H1 (cell line): ENCODE measurements at regions not wholly inside any gene's neighbourhood (a gene's known extent, or its start where the extent isn't known, plus 50 kb on each side); places are given as distances from the start of the nearest gene placed in this dataset.

ENCODE experiments used
- CTCF ChIA-PET: fragments of 300-600 bp; sonication (Branson Sonifier 250); formaldehyde crosslinking; loops from one replicate; lab custom pipeline; 2021; ENCODE audit not compliant: partially characterized antibody; lab: Charles Lee
- POLR2A ChIA-PET: fragments of 300-600 bp; sonication (Branson Sonifier 250); formaldehyde crosslinking; loops from one replicate; lab custom pipeline; 2021; ENCODE audit warnings: inconsistent platforms; ENCODE audit not compliant: partially characterized antibody; lab: Charles Lee
- DNase-seq, 2 experiments: peaks; one replicate each; pipeline versions ENCODE4 v3.0.0 to v3.0.0-alpha.2; 2010 to 2022; ENCODE audit warnings: low spot score in 2 of 2, low read depth in 1 of 2, mixed read lengths in 1 of 2
- FAIRE-seq: peaks from 2 replicates; lab custom pipeline; 2011; peaks lifted over from hg19 to GRCh38; lab: Jason Lieb, UNC
- H2AFZ ChIP-seq: 2 replicates; pipeline ENCODE4 v1.8.1; 2012; ENCODE audit warnings: low read length, inconsistent platforms
- H2AK5ac ChIP-seq: 2 replicates; pipeline ENCODE4 v1.6.1; 2013; ENCODE audit warnings: low read depth, low read length
- H2BK120ac ChIP-seq: replicated peaks from 2 replicates; pipeline ENCODE3; 2013; ENCODE audit warnings: low read depth, low read length, inconsistent platforms
- H2BK12ac ChIP-seq: 2 replicates; pipeline ENCODE4 v1.6.1; 2013; ENCODE audit warnings: low read depth, low read length
- H2BK15ac ChIP-seq: 2 replicates; pipeline ENCODE4 v1.6.1; 2013; ENCODE audit warnings: low read length
- H2BK20ac ChIP-seq: 2 replicates; pipeline ENCODE4 v1.6.1; 2013; ENCODE audit warnings: low read length
- H2BK5ac ChIP-seq: 2 replicates; pipeline ENCODE4 v1.6.1; 2013; ENCODE audit warnings: low read depth, low read length
- H3K14ac ChIP-seq: 2 replicates; pipeline ENCODE4 v1.6.1; 2013; ENCODE audit warnings: inconsistent platforms; ENCODE audit not compliant: insufficient read length
- H3K18ac ChIP-seq: 2 replicates; pipeline ENCODE4 v1.6.1; 2013; ENCODE audit warnings: low read length; ENCODE audit errors: extremely low read depth
- H3K23ac ChIP-seq: 2 replicates; pipeline ENCODE4 v1.6.1; 2013; ENCODE audit warnings: inconsistent platforms; ENCODE audit not compliant: insufficient read length
- H3K23me2 ChIP-seq: 2 replicates; pipeline ENCODE4 v1.6.1; 2013; ENCODE audit warnings: low read depth, low read length
- H3K27ac ChIP-seq: 2 replicates; pipeline ENCODE4 v1.6.1; 2011; ENCODE audit warnings: low read depth, low read length, inconsistent platforms
- H3K27me3 ChIP-seq, 4 experiments: replicated peaks in 1 of 4; 1 replicate in 1 of 4; 2 replicates in 3 of 4; pipeline versions ENCODE4 v1.6.1 to v1.8.1; 2011 to 2013; ENCODE audit warnings: low read length in 3 of 4, mild to moderate bottlenecking in 3 of 4, inconsistent platforms in 2 of 4, mixed read lengths in 2 of 4, moderate library complexity in 1 of 4; ENCODE audit not compliant: control insufficient read depth in 3 of 4, insufficient read depth in 3 of 4; ENCODE audit errors: extremely low read depth in 1 of 4
- H3K36me3 ChIP-seq, 4 experiments: 2 replicates each; pipeline versions ENCODE4 v1.6.1 to v1.8.1; 2011 to 2013; ENCODE audit warnings: mild to moderate bottlenecking in 4 of 4, low read length in 3 of 4, moderate library complexity in 2 of 4, control low read depth in 1 of 4, inconsistent platforms in 1 of 4; ENCODE audit not compliant: insufficient read depth in 4 of 4, control insufficient read depth in 2 of 4
- H3K4ac ChIP-seq: replicated peaks from 2 replicates; pipeline ENCODE3; 2013; ENCODE audit warnings: low read length, low read depth, mixed read lengths, inconsistent platforms; ENCODE audit not compliant: insufficient read length
- H3K4me1 ChIP-seq, 4 experiments: replicated peaks in 1 of 4; 1 replicate in 1 of 4; 2 replicates in 3 of 4; pipeline versions ENCODE4 v1.6.1 to v1.8.1; 2011 to 2013; ENCODE audit warnings: low read length in 3 of 4, inconsistent platforms in 2 of 4, mixed read lengths in 1 of 4; ENCODE audit not compliant: insufficient read depth in 4 of 4, control insufficient read depth in 3 of 4
- H3K4me2 ChIP-seq, 2 experiments: 2 replicates each; pipeline versions ENCODE4 v1.6.1 to v1.8.1; 2011 to 2013; ENCODE audit warnings: low read depth in 2 of 2, low read length in 2 of 2, control low read depth in 1 of 2, inconsistent platforms in 1 of 2, mild to moderate bottlenecking in 1 of 2; ENCODE audit not compliant: insufficient read depth in 1 of 2
- H3K4me3 ChIP-seq, 4 experiments: fragments of 200-600, 300-600 bp in 1 of 4; sonication (generic), shearing (Covaris generic), sonication (Bioruptor Twin) in 1 of 4; 2 replicates each; pipeline versions ENCODE4 v1.5.1 to v1.8.1; 2011 to 2016; ENCODE audit warnings: low read length in 4 of 4, low read depth in 3 of 4, control low read depth in 2 of 4, inconsistent platforms in 2 of 4, mild to moderate bottlenecking in 2 of 4, mixed read lengths in 1 of 4, moderate library complexity in 1 of 4; ENCODE audit not compliant: insufficient read depth in 2 of 4; ENCODE audit errors: extremely low read depth in 1 of 4
- H3K56ac ChIP-seq: replicated peaks from 2 replicates; pipeline ENCODE3; 2013; ENCODE audit warnings: low read depth, mild to moderate bottlenecking, mixed read lengths, low read length, inconsistent platforms; ENCODE audit not compliant: insufficient read length
- H3K79me1 ChIP-seq: 2 replicates; pipeline ENCODE4 v1.6.1; 2013; ENCODE audit warnings: low read depth, low read length, control low read depth
- H3K79me2 ChIP-seq, 2 experiments: 2 replicates each; pipeline versions ENCODE4 v1.6.1 to v1.8.1; 2012 to 2013; ENCODE audit warnings: low read length in 2 of 2, mild to moderate bottlenecking in 2 of 2, inconsistent platforms in 1 of 2; ENCODE audit not compliant: insufficient read depth in 2 of 2, control insufficient read depth in 1 of 2
- H3K9ac ChIP-seq, 4 experiments: replicated peaks in 1 of 4; 1 replicate in 1 of 4; 2 replicates in 3 of 4; pipeline versions ENCODE4 v1.6.1 to v1.8.1; 2011 to 2013; ENCODE audit warnings: low read depth in 3 of 4, low read length in 3 of 4, control low read depth in 2 of 4, mild to moderate bottlenecking in 2 of 4, moderate library complexity in 2 of 4, inconsistent platforms in 1 of 4; ENCODE audit errors: extremely low read depth in 1 of 4
- H3K9me3 ChIP-seq, 2 experiments: 2 replicates each; pipeline versions ENCODE4 v1.6.1 to v1.8.1; 2012 to 2013; ENCODE audit warnings: mild to moderate bottlenecking in 2 of 2, moderate library complexity in 2 of 2, control low read depth in 1 of 2, inconsistent platforms in 1 of 2, low read depth in 1 of 2, low read length in 1 of 2, mixed read lengths in 1 of 2; ENCODE audit not compliant: insufficient read depth in 2 of 2
- H4K20me1 ChIP-seq, 2 experiments: replicated peaks in 1 of 2; 2 replicates each; pipeline versions ENCODE3 to v1.8.1; 2011 to 2013; ENCODE audit warnings: inconsistent platforms in 2 of 2, low read length in 2 of 2, mild to moderate bottlenecking in 1 of 2; ENCODE audit not compliant: insufficient read depth in 2 of 2, control insufficient read depth in 1 of 2
- H4K5ac ChIP-seq: 2 replicates; pipeline ENCODE4 v1.6.1; 2013; ENCODE audit warnings: low read length, low read depth, mixed read lengths, inconsistent platforms; ENCODE audit not compliant: insufficient read length
- H4K8ac ChIP-seq: 2 replicates; pipeline ENCODE4 v1.8.0; 2013; ENCODE audit warnings: mild to moderate bottlenecking, moderate library complexity, low read length, inconsistent platforms; ENCODE audit not compliant: insufficient read depth; ENCODE audit errors: extremely low read depth
- H4K91ac ChIP-seq: replicated peaks from 2 replicates; pipeline ENCODE3; 2013; ENCODE audit warnings: low read length, mixed read lengths, inconsistent platforms; ENCODE audit not compliant: insufficient read length
- BCL11A ChIP-seq, 2 experiments: IDR thresholded peaks; one replicate each; pipeline ENCODE4 v1.6.1; 2011; ENCODE audit warnings: low read depth in 2 of 2, low read length in 2 of 2, mild to moderate bottlenecking in 2 of 2
- CTBP2 ChIP-seq: IDR thresholded peaks from 2 replicates; pipeline ENCODE4 v1.7.0; 2011; ENCODE audit warnings: borderline replicate concordance, mild to moderate bottlenecking, moderate library complexity, mixed read lengths, low read length; ENCODE audit not compliant: insufficient read depth, insufficient read length
- CTCF ChIP-seq, 3 experiments: IDR thresholded peaks; 1 replicate in 2 of 3; 2 replicates in 1 of 3; pipeline versions ENCODE4 v1.5.1 to v1.6.1; 2011; ENCODE audit warnings: low read length in 3 of 3, mild to moderate bottlenecking in 3 of 3, inconsistent platforms in 2 of 3, low read depth in 1 of 3, moderate library complexity in 1 of 3; ENCODE audit not compliant: insufficient read depth in 1 of 3; ENCODE audit errors: control extremely low read depth in 1 of 3
- EP300 ChIP-seq, 2 experiments: IDR thresholded peaks; 1 replicate in 1 of 2; 2 replicates in 1 of 2; pipeline ENCODE4 v1.6.1; 2011 to 2012; ENCODE audit warnings: low read depth in 2 of 2, low read length in 2 of 2, mild to moderate bottlenecking in 2 of 2, borderline replicate concordance in 1 of 2, inconsistent platforms in 1 of 2, moderate library complexity in 1 of 2
- EZH2 ChIP-seq: fragments of 200-600 bp; sonication (generic); IDR thresholded peaks from 2 replicates; pipeline ENCODE4 v1.7.1; 2012; ENCODE audit warnings: low read depth, mild to moderate bottlenecking, moderate library complexity, low read length, inconsistent platforms; ENCODE audit not compliant: severe bottlenecking
- GTF2F1 ChIP-seq: IDR thresholded peaks from 2 replicates; pipeline ENCODE4 v1.6.1; 2012; ENCODE audit warnings: low read depth, low read length, improper control_type of control experiment, borderline replicate concordance
- POLR2AphosphoS5 ChIP-seq: IDR thresholded peaks from 2 replicates; pipeline ENCODE4 v1.6.1; 2011; ENCODE audit warnings: low read depth, low read length
- RXRA ChIP-seq: IDR thresholded peaks from 2 replicates; pipeline ENCODE4 v1.6.1; 2011; ENCODE audit warnings: low read depth, mild to moderate bottlenecking, low read length, moderate library complexity; ENCODE audit not compliant: insufficient read depth
- SAP30 ChIP-seq: fragments of 300-600 bp; sonication (generic); IDR thresholded peaks from 2 replicates; pipeline ENCODE4 v1.7.1; 2012; ENCODE audit warnings: low read length, moderate library complexity, mild to moderate bottlenecking, inconsistent platforms; ENCODE audit not compliant: insufficient read depth, insufficient replicate concordance
- WGBS, 2 experiments: shearing (Covaris generic) in 1 of 2; methylation state at CpG; one replicate each; pipeline versions ENCODE4 v1.1.6 to v1.1.7; 2013 to 2015; ENCODE audit warnings: low lambda C conversion rate in 2 of 2, mixed read lengths in 2 of 2, inconsistent platforms in 1 of 2, low coverage in 1 of 2, missing lambda C conversion rate in 1 of 2; ENCODE audit not compliant: insufficient replicate concordance in 2 of 2, insufficient coverage in 1 of 2, insufficient read length in 1 of 2; ENCODE audit errors: extremely low coverage in 1 of 2, missing lambda C conversion rate in 1 of 2; 5-methylcytosine and 5-hydroxymethylcytosine counted together

GRCh38 chr2:126796931-126797621 is 101.6 kb upstream of the TEX51 start:
- no peak overlapping the region for H2BK5ac ChIP-seq
- H3K9me3 ChIP-seq, result no peaks in the 10 kb centered on the region
- H2BK20ac ChIP-seq, result no peak overlapping the region
- no peaks in the 10 kb centered on the region for H3K79me1 ChIP-seq
- no peaks in the 10 kb centered on the region for H3K36me3 ChIP-seq
- no peak overlapping the region for H2BK15ac ChIP-seq
- H3K27ac ChIP-seq, result no peak overlapping the region
- no peak overlapping the region for H4K91ac ChIP-seq
- no peak overlapping the region for H3K9ac ChIP-seq
- no peak overlapping the region for H2AFZ ChIP-seq
- ChIA-PET POLR2A (no interaction called here), CTCF (interaction anchor here (0.7 to 1.4 kb wide), 4 partner anchors 9 to 175 kb away, joined by 3 to 4 read pairs (median 3); no protein-coding TSS in a partner anchor)
- no peak overlapping the region for H3K18ac ChIP-seq
- no peak overlapping the region for H3K4ac ChIP-seq
- H4K20me1 ChIP-seq, result no peaks in the 10 kb centered on the region
- H4K5ac ChIP-seq, result no peak overlapping the region
- FAIRE-seq (no peak), DNase-seq (no peak)
- H3K23me2 ChIP-seq, result no peaks in the 10 kb centered on the region
- H3K23ac ChIP-seq, result no peak overlapping the region
- no peaks in the 10 kb centered on the region for H3K79me2 ChIP-seq
- no peak overlapping the region for H2BK120ac ChIP-seq
- 95% methylated on average over 14 of the region's 14 CpGs; no CpG with 5 or more reads in 1 of the 2 experiments for WGBS, 2 experiments
- H2BK12ac ChIP-seq, result no peak overlapping the region
- 0 out of 7 replicates have a peak, but pooled peaks cover 0 to 2% (median 0%) of the 10 kb centered on the region in 4 experiments for H3K27me3 ChIP-seq
- no peak overlapping the region for H3K4me3 ChIP-seq
- no peak overlapping the region for H2AK5ac ChIP-seq
- H3K14ac ChIP-seq, result no peak overlapping the region
- H3K56ac ChIP-seq, result no peak overlapping the region
- no peak overlapping the region for H3K4me2 ChIP-seq
- H3K4me1 ChIP-seq, result 0 out of 7 replicates have a peak, but pooled peaks cover 0 to 2% (median 0%) of the 10 kb centered on the region in 4 experiments
- H4K8ac ChIP-seq, result no peak overlapping the region; the same call in 1 of the 2 replicates
- TF ChIP-seq EZH2 (no peak), CTCF (IDR thresholded peaks at IDR 0.05; ENCODE audit: control extremely low read depth in 1 of 3, insufficient read depth in 1 of 3, low read depth in 1 of 3, low read length in 3 of 3) (no peak), GTF2F1 (no peak), CTBP2 (no peak), POLR2AphosphoS5 (no peak), BCL11A (IDR thresholded peaks at IDR 0.05; ENCODE audit: low read depth in 2 of 2, low read length in 2 of 2) (no peak), RXRA (no peak), SAP30 (no peak), EP300 (IDR thresholded peaks at IDR 0.05; ENCODE audit: borderline replicate concordance in 1 of 2, low read depth in 2 of 2, low read length in 2 of 2) (no peak)
